Activated T-helper 2 cell treated with anti-CD3 and anti-CD28 coated beads, Interferon-gamma antibody, Interleukin-2, Interleukin-4, amounts not matched to agents 10 μg/mL and 5 μg/mL and 100 μg/mL, durations not matched to agents 14 hours and 24 hours and 36 hours (primary cell): ENCODE measurements at regions not wholly inside any gene's neighbourhood (a gene's known extent, or its start where the extent isn't known, plus 50 kb on each side); places are given as distances from the start of the nearest gene placed in this dataset.
A peak's percentile ranks its signal among the peaks of the same experiment; 100 is the strongest.

Source experiments
- DNase-seq: peaks from one replicate; pipeline ENCODE4 v3.0.0; 2021; ENCODE audit warnings: low spot score
- H3K27ac Mint-ChIP-seq: one replicate; pipeline ENCODE4 v1.8.0; 2021; ENCODE audit warnings: mixed read lengths
- H3K27me3 Mint-ChIP-seq: one replicate; pipeline ENCODE4 v1.8.0; 2021; ENCODE audit warnings: low read depth, mixed read lengths
- H3K36me3 Mint-ChIP-seq: one replicate; pipeline ENCODE4 v1.8.0; 2021; ENCODE audit warnings: low read depth, mixed read lengths
- H3K4me1 Mint-ChIP-seq: one replicate; pipeline ENCODE4 v1.8.0; 2021; ENCODE audit warnings: low read depth, mixed read lengths
- H3K4me3 Mint-ChIP-seq: one replicate; pipeline ENCODE4 v1.8.0; 2021; ENCODE audit warnings: low read depth, mild to moderate bottlenecking, moderate library complexity, mixed read lengths
- H3K9me3 Mint-ChIP-seq: one replicate; pipeline ENCODE4 v1.8.0; 2021; ENCODE audit warnings: mixed read lengths
- intact Hi-C: fragments of 100-400 bp; cut with micrococcal nuclease; formaldehyde crosslinking; loops from one replicate; pipeline ENCODE4 v1.15.1; 2023

DNA sequence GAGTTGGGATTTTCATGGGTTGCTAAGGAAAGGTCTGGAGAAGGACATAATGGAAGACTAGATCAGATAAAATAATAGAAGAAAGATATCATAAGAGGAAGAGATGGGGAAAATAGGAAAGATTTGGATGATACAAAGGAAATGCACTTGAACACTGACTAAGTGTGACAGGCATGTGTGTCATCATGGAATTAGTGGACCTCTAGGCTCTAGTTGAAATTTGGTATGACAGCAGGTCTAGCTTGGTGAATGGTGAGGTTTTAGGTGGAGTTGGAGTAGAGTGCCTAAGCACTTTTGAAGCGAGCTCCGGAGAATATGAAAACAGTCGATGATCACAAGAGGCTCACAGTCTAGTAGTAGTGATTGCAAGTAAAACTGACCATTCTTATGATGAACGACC lies 73.0 kb upstream of the PTGS2 start:
- Mint-ChIP-seq H3K36me3 (peaks cover 5% of the 10 kb centered on the region), H3K9me3 (peaks cover 5% of the 10 kb centered on the region), H3K4me3 (no peak overlapping the region), H3K27me3 (peaks cover 19% of the 10 kb centered on the region), H3K27ac (no peak overlapping the region), H3K4me1 (peaks cover 2% of the 10 kb centered on the region)
- intact Hi-C loops, result no loop called here
- no peak for DNase-seq

DNA sequence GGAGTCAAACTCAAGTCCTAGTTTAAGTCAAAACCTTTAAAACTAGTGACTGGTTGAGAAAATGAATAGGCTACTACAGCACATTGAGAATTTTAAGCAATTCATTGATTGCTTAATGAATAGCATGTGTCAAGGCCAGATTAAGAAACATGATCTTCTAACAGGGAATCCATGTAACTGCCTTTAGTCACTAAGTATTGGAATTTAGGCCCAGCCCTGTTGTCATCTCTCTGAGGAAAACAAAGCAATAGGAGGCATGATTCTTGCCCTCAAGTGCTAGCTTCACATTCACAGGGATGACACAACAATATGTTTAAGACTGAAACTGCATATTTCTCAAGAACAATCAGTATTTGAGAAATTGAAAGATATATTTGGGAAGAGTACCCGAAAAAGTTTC lies 70.0 kb upstream of the PTGS2 start:
- H3K27ac Mint-ChIP-seq, result no peak overlapping the region
- no peaks in the 10 kb centered on the region for H3K4me1 Mint-ChIP-seq
- intact Hi-C loops, result no loop called here
- peaks cover 20% of the 10 kb centered on the region for H3K9me3 Mint-ChIP-seq
- peaks cover 16% of the 10 kb centered on the region for H3K36me3 Mint-ChIP-seq
- no peak for DNase-seq
- H3K27me3 Mint-ChIP-seq, result peaks cover 13% of the 10 kb centered on the region
- H3K4me3 Mint-ChIP-seq, result no peak overlapping the region

DNA sequence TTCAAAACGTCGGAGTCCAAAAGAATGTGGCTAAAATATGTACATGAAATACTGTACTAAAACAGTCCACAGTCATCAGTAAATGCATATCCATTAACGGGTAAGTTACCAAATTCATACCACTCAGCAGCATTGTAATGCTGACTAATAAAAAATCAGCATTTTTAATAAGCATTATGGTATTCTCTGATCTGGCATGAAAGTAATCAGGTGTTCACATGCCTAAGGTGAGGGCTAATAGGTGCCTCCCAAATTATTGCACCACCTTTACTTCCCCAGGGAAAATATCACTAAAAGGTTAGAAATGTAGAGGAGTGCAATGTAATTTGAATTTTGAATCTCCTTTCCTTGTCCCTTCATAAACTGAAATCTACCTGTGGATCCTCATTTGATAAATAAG lies 69.6 kb upstream of the PTGS2 start:
- H3K27ac Mint-ChIP-seq, result no peak overlapping the region
- intact Hi-C loops, result no loop called here
- peaks cover 16% of the 10 kb centered on the region for H3K36me3 Mint-ChIP-seq
- peaks cover 20% of the 10 kb centered on the region for H3K9me3 Mint-ChIP-seq
- no peaks in the 10 kb centered on the region for H3K4me1 Mint-ChIP-seq
- no peak overlapping the region for H3K4me3 Mint-ChIP-seq
- H3K27me3 Mint-ChIP-seq, result peaks cover 13% of the 10 kb centered on the region
- DNase-seq, result no peak

DNA sequence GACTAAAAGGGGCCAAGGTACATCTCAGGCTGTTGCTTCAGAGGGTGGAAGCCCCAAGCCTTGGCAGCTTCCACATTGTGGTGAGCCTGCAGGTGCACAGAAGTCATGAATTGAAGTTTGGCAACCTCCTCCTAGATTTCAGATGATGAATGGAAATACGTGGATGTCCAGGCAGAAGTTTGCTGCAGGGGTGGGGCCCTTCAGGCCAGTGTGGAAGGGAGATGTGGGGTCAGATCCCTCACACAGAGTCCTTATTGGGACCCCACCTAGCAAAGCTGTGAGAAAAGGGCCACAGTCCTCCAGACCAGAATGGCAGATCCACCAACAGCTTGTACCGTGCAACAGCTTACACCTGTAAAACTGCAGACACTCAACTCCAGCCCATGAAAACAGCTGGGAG lies 67.4 kb upstream of the PTGS2 start:
- Mint-ChIP-seq H3K4me1 (peaks cover 3% of the 10 kb centered on the region), H3K4me3 (no peak overlapping the region), H3K27me3 (peaks cover 4% of the 10 kb centered on the region), H3K27ac (no peak overlapping the region), H3K36me3 (peaks cover 16% of the 10 kb centered on the region), H3K9me3 (peaks cover 25% of the 10 kb centered on the region)
- DNase-seq, result no peak
- intact Hi-C loops, result no loop called here

DNA sequence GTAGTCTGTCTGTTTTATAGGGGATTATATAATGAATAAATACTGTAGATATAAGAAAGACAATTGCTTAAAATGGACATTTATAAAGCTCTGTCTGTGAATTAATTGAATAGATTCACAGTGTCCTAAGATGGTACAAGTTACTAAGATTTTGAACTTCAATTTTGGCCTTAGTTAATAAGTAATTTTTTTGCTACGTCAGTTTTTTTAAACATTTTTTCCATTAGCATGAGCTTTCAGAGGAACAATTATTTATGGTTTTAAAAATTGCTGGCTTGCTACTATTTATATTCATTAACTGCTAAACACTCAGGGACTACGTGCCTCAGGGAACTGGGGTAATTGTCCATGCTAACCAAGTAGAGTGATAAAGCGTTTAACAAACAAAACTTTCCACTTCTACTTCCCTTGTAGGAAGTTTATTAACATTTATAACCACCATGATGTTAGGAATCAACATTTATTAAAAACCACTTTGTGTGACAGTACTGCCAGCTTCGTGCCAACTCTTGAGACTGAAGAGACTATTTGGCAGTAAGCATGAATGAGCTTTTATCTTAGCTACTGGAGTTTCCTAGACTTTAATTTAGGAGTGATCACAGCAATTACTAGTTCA lies 65.4 kb upstream of the PTGS2 start:
- no peak overlapping the region for H3K27ac Mint-ChIP-seq
- H3K36me3 Mint-ChIP-seq, result peaks cover 24% of the 10 kb centered on the region
- H3K4me3 Mint-ChIP-seq, result no peak overlapping the region
- peaks cover 29% of the 10 kb centered on the region for H3K9me3 Mint-ChIP-seq
- intact Hi-C loops, result no loop called here
- DNase-seq, result no peak
- no peaks in the 10 kb centered on the region for H3K27me3 Mint-ChIP-seq
- H3K4me1 Mint-ChIP-seq, result peaks cover 13% of the 10 kb centered on the region

DNA sequence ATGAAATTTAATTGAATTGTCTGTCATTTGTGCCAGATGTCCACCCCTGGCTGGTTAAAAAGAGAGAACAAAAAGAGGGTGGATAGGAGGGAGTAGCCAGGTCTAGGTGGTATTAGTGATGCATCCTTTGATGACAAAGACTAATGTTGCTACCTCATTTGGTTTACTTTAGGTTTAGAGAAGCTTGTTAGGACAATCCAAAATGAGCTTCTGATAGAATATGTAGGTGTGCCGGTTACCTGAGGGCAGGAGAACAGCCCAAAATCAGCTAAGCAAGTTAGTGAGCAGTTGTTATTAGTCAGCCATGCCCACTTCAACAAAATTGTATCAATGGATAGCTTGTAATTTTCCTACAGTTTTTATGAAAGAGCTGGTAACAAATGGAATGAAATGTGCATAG lies 61.4 kb upstream of the PTGS2 start:
- Mint-ChIP-seq H3K4me3 (no peak overlapping the region), H3K36me3 (peaks cover 15% of the 10 kb centered on the region), H3K27ac (no peak overlapping the region), H3K4me1 (peaks cover 42% of the 10 kb centered on the region), H3K27me3 (no peaks in the 10 kb centered on the region), H3K9me3 (peaks cover 19% of the 10 kb centered on the region)
- intact Hi-C loops, result no loop called here
- no peak for DNase-seq

DNA sequence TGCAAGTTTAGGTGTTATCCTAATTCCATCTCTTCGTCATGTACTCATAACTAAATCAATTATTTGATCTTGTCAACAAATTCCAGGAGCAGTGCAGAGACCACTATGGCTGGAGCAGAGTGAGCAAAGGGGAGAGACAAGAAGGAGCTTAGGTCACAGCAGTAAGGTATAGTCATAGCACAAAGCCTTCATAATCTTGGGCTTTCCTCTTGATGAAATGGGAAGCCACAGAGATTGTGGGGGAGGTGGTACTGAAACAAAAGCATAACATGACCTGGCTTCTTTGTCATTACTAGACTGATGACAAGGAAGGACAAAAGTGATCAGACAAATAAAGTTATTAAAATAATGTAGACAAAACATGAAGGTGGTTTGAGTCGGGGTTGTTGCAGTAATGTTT lies 60.1 kb upstream of the PTGS2 start:
- DNase-seq, result no peak
- Mint-ChIP-seq H3K9me3 (peaks cover 21% of the 10 kb centered on the region), H3K27me3 (no peaks in the 10 kb centered on the region), H3K4me3 (peak overlapping the region; percentile 51), H3K36me3 (peaks cover 14% of the 10 kb centered on the region), H3K27ac (peak overlapping the region; percentile 87), H3K4me1 (peaks cover 50% of the 10 kb centered on the region)
- intact Hi-C loops, result loop anchor here (1.0 kb wide), 4 partner anchors 23 to 159 kb away; no protein-coding TSS in a partner anchor

DNA sequence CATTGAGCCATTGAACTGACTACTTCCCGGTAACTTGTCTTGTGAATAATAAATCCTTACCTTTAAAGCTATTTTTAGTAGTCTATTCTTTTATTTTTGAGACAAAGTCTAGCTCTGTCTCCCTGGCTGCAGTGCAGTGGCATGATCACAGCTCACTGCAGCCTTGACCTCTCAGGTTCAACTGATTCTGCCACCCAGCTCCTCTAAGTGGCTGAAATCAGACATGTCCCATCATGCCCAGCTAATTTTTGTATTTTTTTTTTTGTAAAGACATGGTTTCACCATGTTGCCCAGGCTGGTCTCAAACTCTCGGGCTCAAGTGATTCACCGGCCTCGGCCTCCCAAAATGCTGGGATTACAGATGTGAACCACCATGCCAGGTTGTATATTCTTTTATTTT lies 59.3 kb upstream of the PTGS2 start:
- Mint-ChIP-seq H3K9me3 (peaks cover 21% of the 10 kb centered on the region), H3K4me3 (peak overlapping the region; percentile 7), H3K4me1 (peaks cover 57% of the 10 kb centered on the region), H3K36me3 (peaks cover 18% of the 10 kb centered on the region), H3K27ac (peak overlapping the region; percentile 86), H3K27me3 (no peaks in the 10 kb centered on the region)
- no peak for DNase-seq
- intact Hi-C loops, result loop anchor here (1.0 to 5.0 kb wide), 10 partner anchors 17 to 452 kb away; partner anchors contain the start of genes ODR4, PTGS2 and TPR

DNA sequence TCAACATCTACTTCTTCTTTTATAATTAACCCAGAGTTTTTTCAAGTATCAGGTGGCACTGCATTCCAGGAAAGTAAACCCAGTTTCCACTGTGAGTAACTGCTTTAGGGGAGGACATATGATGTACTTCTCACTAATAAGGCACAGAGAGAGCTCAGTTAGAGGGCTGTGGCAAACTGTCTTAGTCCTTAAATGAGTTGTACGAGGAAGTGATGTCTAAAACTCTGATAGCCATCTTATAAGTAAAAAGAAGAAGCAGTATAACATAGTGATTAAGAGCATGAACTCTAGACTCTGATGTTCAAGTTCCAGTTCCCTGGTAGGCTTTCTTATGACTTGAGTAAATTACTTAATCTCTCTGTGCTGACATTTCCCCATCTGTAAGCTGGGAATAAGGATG lies 58.7 kb upstream of the PTGS2 start:
- DNase-seq, result peak; percentile 24
- H3K36me3 Mint-ChIP-seq, result peaks cover 18% of the 10 kb centered on the region
- H3K4me3 Mint-ChIP-seq, result peak overlapping the region; percentile 69
- intact Hi-C loops, result loop anchor here (1.0 to 5.0 kb wide), 10 partner anchors 16 to 452 kb away; partner anchors contain the start of genes ODR4, PTGS2 and TPR
- peaks cover 60% of the 10 kb centered on the region for H3K4me1 Mint-ChIP-seq
- H3K27ac Mint-ChIP-seq, result peak overlapping the region; percentile 86
- H3K27me3 Mint-ChIP-seq, result no peaks in the 10 kb centered on the region
- peaks cover 21% of the 10 kb centered on the region for H3K9me3 Mint-ChIP-seq

DNA sequence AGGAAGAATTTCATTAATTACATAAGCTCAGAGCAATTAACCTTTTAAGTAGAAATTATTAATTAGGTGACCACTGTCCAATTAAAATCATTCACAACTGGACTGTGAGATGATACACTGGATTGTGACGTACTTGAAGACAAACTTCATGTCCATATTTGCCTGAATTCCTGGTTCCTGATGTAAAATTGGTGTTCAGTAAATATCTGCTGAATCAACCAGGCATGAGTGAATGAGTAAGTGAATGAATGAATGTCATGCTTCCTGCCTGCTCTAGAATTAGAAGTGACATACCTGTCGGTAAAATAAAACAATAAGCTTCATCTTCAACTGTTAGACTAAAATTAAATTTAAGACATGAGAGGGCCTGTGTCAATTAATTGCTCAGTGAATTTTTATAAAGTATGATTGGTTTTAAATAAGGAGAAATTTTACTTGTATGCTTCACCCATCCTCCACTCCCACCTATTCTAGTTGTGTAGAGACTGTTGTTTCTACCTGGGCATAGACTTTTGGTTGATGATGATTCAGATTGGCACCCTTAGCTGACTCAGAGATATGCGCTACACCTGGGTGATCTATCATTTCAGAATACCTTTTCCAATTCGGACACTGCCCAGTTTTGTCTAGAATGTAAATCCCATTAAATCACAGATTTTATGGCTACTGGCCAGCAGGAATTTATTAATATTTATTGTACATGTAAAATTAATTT lies 56.9 kb upstream of the PTGS2 start:
- no peak for DNase-seq
- Mint-ChIP-seq H3K36me3 (peaks cover 18% of the 10 kb centered on the region), H3K27ac (no peak overlapping the region), H3K27me3 (peaks cover 1% of the 10 kb centered on the region), H3K4me1 (peaks cover 57% of the 10 kb centered on the region), H3K9me3 (peaks cover 16% of the 10 kb centered on the region), H3K4me3 (no peak overlapping the region)
- intact Hi-C loops, result loop anchor here (5.0 kb wide), 3 partner anchors 40 to 450 kb away; no protein-coding TSS in a partner anchor

DNA sequence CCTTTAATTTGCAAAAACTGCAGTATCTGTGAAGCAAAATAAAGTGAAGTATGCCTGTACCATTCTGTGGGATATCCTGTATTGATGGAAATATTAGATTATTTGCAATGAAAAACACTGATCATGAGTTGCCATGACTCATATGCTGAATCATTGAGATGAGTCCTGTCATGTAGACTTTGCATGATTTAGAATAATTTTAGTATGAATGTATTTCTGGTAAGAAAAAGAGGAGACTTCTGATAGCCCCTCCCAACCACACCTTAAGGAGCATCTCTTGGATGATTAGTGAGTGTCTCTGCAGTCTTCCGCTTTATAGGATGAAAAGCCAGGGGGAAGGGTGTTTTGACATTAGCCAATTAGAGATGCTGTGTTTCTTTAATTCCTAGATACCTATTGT lies 55.2 kb upstream of the PTGS2 start:
- peaks cover 18% of the 10 kb centered on the region for H3K9me3 Mint-ChIP-seq
- DNase-seq, result no peak
- H3K36me3 Mint-ChIP-seq, result peaks cover 8% of the 10 kb centered on the region
- intact Hi-C loops, result loop anchor here (5.0 kb wide), 3 partner anchors 42 to 448 kb away; no protein-coding TSS in a partner anchor
- H3K27me3 Mint-ChIP-seq, result peaks cover 6% of the 10 kb centered on the region
- H3K27ac Mint-ChIP-seq, result no peak overlapping the region
- no peak overlapping the region for H3K4me3 Mint-ChIP-seq
- peaks cover 45% of the 10 kb centered on the region for H3K4me1 Mint-ChIP-seq

DNA sequence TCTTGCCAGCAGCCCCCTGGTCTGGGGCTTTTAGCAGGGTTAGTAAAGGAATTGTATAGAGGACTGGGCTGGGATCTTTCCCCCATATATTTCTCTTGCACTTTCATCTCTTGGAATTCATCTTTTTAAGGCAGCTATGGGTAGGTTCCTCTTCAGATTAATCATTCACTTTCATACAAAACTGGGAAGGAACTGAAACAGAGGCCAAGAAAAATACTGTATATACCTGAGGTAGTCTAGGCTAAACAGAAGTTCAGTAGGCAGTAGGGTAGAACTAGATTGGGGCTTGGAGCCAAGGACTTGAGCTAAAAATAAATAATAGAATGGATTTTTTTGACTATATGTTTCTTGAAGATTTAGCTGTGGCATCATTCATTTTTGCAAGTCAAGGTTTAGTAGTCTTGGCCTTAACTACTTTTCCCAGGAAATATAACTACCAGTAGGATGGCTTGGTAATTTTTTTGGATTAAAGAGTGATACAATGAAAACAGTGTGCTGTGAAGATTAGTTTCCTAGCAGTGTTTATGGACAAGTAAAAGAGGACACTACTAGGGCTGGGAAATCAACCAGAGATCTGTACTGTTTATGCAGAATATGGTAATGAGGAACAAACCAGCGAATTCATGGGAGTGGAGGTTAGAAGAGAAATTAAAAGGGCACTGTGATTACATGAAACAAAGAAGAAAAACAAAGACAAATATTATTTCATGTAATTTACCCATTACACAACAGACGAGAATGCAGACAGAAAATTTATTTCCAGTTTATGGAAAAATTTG lies 50.9 kb upstream of the PTGS2 start:
- Mint-ChIP-seq H3K36me3 (peaks cover 21% of the 10 kb centered on the region), H3K4me3 (no peak overlapping the region), H3K27me3 (peaks cover 6% of the 10 kb centered on the region), H3K9me3 (peaks cover 35% of the 10 kb centered on the region), H3K27ac (no peak overlapping the region), H3K4me1 (peaks cover 33% of the 10 kb centered on the region)
- intact Hi-C loops, result no loop called here
- DNase-seq, result no peak
